ENCODE measurements at regions not wholly inside any gene's neighbourhood (a gene's known extent, or its start where the extent isn't known, plus 50 kb on each side); places are given as distances from the start of the nearest gene placed in this dataset.

- TF ChIP-seq, protein P1, sequence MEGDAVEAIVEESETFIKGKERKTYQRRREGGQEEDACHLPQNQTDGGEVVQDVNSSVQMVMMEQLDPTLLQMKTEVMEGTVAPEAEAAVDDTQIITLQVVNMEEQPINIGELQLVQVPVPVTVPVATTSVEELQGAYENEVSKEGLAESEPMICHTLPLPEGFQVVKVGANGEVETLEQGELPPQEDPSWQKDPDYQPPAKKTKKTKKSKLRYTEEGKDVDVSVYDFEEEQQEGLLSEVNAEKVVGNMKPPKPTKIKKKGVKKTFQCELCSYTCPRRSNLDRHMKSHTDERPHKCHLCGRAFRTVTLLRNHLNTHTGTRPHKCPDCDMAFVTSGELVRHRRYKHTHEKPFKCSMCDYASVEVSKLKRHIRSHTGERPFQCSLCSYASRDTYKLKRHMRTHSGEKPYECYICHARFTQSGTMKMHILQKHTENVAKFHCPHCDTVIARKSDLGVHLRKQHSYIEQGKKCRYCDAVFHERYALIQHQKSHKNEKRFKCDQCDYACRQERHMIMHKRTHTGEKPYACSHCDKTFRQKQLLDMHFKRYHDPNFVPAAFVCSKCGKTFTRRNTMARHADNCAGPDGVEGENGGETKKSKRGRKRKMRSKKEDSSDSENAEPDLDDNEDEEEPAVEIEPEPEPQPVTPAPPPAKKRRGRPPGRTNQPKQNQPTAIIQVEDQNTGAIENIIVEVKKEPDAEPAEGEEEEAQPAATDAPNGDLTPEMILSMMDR (IDR thresholded peaks at IDR 0.05): no peak
- TF ChIP-seq POLR2A (IDR thresholded peaks at IDR 0.05): no peak
Observed at GRCh38 chr12:24087294-24087693, 137.8 kb upstream of the SOX5 start.
